WTC11 (cell line): ENCODE measurements at regions not wholly inside any gene's neighbourhood (a gene's known extent, or its start where the extent isn't known, plus 50 kb on each side); places are given as distances from the start of the nearest gene placed in this dataset.

ENCODE experiments used
- ATAC-seq: fragments of 200-7000 bp; cut with Tn5 transposase; 2 replicates; pipeline ENCODE4 v1.10.0; 2021; ENCODE audit warnings: mild to moderate bottlenecking, moderate library complexity
- CTCF ChIA-PET: fragments of 300-600 bp; sonication (Branson Sonifier 250); formaldehyde crosslinking; loops from one replicate; lab custom pipeline; 2021; ENCODE audit warnings: antibody characterized with exemption; lab: Charles Lee
- POLR2A ChIA-PET: fragments of 350-600 bp; sonication (Branson Sonifier 250); formaldehyde crosslinking; loops from one replicate; lab custom pipeline; 2021; ENCODE audit warnings: antibody characterized with exemption; lab: Charles Lee
- DNase-seq: peaks from one replicate; pipeline ENCODE4 v3.0.0; 2021; ENCODE audit warnings: low spot score
- H3K27ac Mint-ChIP-seq: 2 replicates; pipeline ENCODE4 v1.8.0; 2021; ENCODE audit warnings: mixed read lengths
- H3K27me3 Mint-ChIP-seq: 2 replicates; pipeline ENCODE4 v1.8.0; 2021; ENCODE audit warnings: low read depth, mild to moderate bottlenecking, moderate library complexity, mixed read lengths
- H3K36me3 Mint-ChIP-seq: 2 replicates; pipeline ENCODE4 v1.8.0; 2021; ENCODE audit warnings: mixed read lengths
- H3K4me1 Mint-ChIP-seq: 2 replicates; pipeline ENCODE4 v1.8.0; 2022; ENCODE audit warnings: mixed read lengths
- H3K4me3 Mint-ChIP-seq: 2 replicates; pipeline ENCODE4 v1.8.0; 2021; ENCODE audit warnings: mild to moderate bottlenecking, moderate library complexity, mixed read lengths
- H3K9me3 Mint-ChIP-seq: 2 replicates; pipeline ENCODE4 v1.8.0; 2021; ENCODE audit warnings: mixed read lengths
- ARID4B ChIP-seq: sonication (generic); formaldehyde crosslinking; IDR thresholded peaks from 2 replicates; pipeline ENCODE4 v1.8.0; 2023; ENCODE audit warnings: missing genetic modification reagents, mild to moderate bottlenecking, borderline replicate concordance
- ATF2 ChIP-seq: sonication (generic); formaldehyde crosslinking; IDR thresholded peaks from 2 replicates; pipeline ENCODE4 v1.8.1; 2022; ENCODE audit warnings: low read depth, missing genetic modification reagents, borderline replicate concordance
- ATF6 ChIP-seq: sonication (generic); formaldehyde crosslinking; IDR thresholded peaks from 2 replicates; pipeline ENCODE4 v1.8.1; 2023; ENCODE audit warnings: mild to moderate bottlenecking, missing genetic modification reagents
- CDX4 ChIP-seq: fragments of 250-450 bp; sonication (Bioruptor Pico); IDR thresholded peaks from 2 replicates; pipeline ENCODE4 v1.9.0; 2021; ENCODE audit warnings: moderate library complexity, mild to moderate bottlenecking, inconsistent platforms, borderline replicate concordance
- CTCF ChIP-seq: fragments of 200-600 bp; IDR thresholded peaks from 2 replicates; pipeline ENCODE4 v1.8.0; 2022; ENCODE audit warnings: antibody characterized with exemption
- HMGA2 ChIP-seq: fragments of 250-450 bp; sonication (Bioruptor Pico); IDR thresholded peaks from 2 replicates; pipeline ENCODE4 v1.4.0; 2021; ENCODE audit warnings: mild to moderate bottlenecking, moderate library complexity
- IRF2 ChIP-seq: sonication (generic); formaldehyde crosslinking; IDR thresholded peaks from 2 replicates; pipeline ENCODE4 v1.8.0; 2022; ENCODE audit warnings: low read depth, missing genetic modification reagents, borderline replicate concordance
- JAZF1 ChIP-seq: fragments of 250-450 bp; sonication (Bioruptor Pico); IDR thresholded peaks from 2 replicates; pipeline ENCODE4 v1.9.0; 2021; ENCODE audit warnings: moderate library complexity, mild to moderate bottlenecking, inconsistent platforms
- MXD4 ChIP-seq: fragments of 250-450 bp; sonication (Bioruptor Pico); IDR thresholded peaks from 2 replicates; pipeline ENCODE4 v1.8.0; 2021; ENCODE audit warnings: mild to moderate bottlenecking, moderate library complexity, borderline replicate concordance
- NFYB ChIP-seq: sonication (generic); formaldehyde crosslinking; conservative IDR thresholded peaks from 2 replicates; pipeline ENCODE4 v1.8.0; 2022; ENCODE audit warnings: low read depth, missing genetic modification reagents
- NR3C1 ChIP-seq: sonication (generic); formaldehyde crosslinking; conservative IDR thresholded peaks from 2 replicates; pipeline ENCODE4 v1.8.1; 2023; ENCODE audit warnings: low read depth, mild to moderate bottlenecking, missing genetic modification reagents
- PRDM15 ChIP-seq: sonication (generic); formaldehyde crosslinking; IDR thresholded peaks from 2 replicates; pipeline ENCODE4 v1.8.0; 2022; ENCODE audit warnings: missing genetic modification reagents
- RELA ChIP-seq: sonication (generic); formaldehyde crosslinking; IDR thresholded peaks from 2 replicates; pipeline ENCODE4 v1.8.1; 2022; ENCODE audit warnings: missing genetic modification reagents, mild to moderate bottlenecking, borderline replicate concordance
- SP1 ChIP-seq: sonication (generic); formaldehyde crosslinking; conservative IDR thresholded peaks from 2 replicates; pipeline ENCODE4 v1.8.1; 2022; ENCODE audit warnings: missing genetic modification reagents
- TEAD1 ChIP-seq: sonication (generic); formaldehyde crosslinking; IDR thresholded peaks from 2 replicates; pipeline ENCODE4 v1.8.0; 2022; ENCODE audit warnings: mild to moderate bottlenecking, missing genetic modification reagents
- ZNF232 ChIP-seq: sonication (generic); formaldehyde crosslinking; IDR thresholded peaks from 2 replicates; pipeline ENCODE4 v1.8.0; 2022; ENCODE audit warnings: mild to moderate bottlenecking, missing genetic modification reagents
- ZNF423 ChIP-seq: fragments of 250-450 bp; sonication (Bioruptor Pico); IDR thresholded peaks from 2 replicates; pipeline ENCODE4 v2.1.2; 2022; ENCODE audit warnings: mild to moderate bottlenecking, moderate library complexity
- ZNF425 ChIP-seq: fragments of 250-450 bp; sonication (Bioruptor Pico); conservative IDR thresholded peaks from 2 replicates; pipeline ENCODE4 v1.9.0; 2021; ENCODE audit warnings: mild to moderate bottlenecking
- ZNF671 ChIP-seq: fragments of 250-450 bp; sonication (Bioruptor Pico); IDR thresholded peaks from 2 replicates; pipeline ENCODE4 v1.8.0; 2021; ENCODE audit warnings: mild to moderate bottlenecking
- TF ChIP-seq, protein P1 (sequence below): sonication (generic); formaldehyde crosslinking; IDR thresholded peaks from 2 replicates; pipeline ENCODE4 v1.8.1; 2023; ENCODE audit warnings: mild to moderate bottlenecking, missing genetic modification reagents

DNA sequence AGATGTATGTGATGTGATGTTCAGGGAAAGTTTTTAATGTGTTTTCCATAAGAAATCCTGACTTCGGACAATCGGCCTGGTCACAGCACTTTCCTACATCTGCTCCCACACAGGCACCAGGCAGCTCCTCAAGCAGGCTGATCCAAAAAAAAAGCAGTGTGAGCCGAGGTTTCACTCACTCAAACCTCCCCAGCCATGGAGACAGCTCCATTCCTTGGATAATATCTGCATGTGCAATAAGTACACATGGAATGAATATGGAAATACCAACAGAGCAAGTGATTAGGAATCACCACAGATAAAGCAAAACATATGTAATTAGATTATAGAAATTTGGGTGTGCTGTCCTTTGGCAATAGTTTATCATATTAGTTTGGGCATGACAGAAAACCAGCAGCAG lies 88.8 kb upstream of the API5 start (continued):
- TF ChIP-seq ZNF425 (no peak), CTCF (no peak), MXD4 (CRISPR knock-in tag) (no peak), NR3C1 (CRISPR knock-in tag) (no peak), ATF6 (CRISPR knock-in tag) (no peak)

GRCh38 chr11:43234881-43235280 lies 76.9 kb upstream of the API5 start:
- POLR2A ChIA-PET: no interaction called here
- DNase-seq (no peak), ATAC-seq (no peak)
- H3K9me3 Mint-ChIP-seq: peaks cover 12% of the 10 kb centered on the region
- H3K27ac Mint-ChIP-seq: no peak overlapping the region
- H3K4me3 Mint-ChIP-seq: no peak overlapping the region
- H3K4me1 Mint-ChIP-seq: no peaks in the 10 kb centered on the region
- CTCF ChIA-PET: no interaction called here
- H3K36me3 Mint-ChIP-seq: no peaks in the 10 kb centered on the region
- peaks cover 14% of the 10 kb centered on the region for H3K27me3 Mint-ChIP-seq
- no peak for TF ChIP-seq SP1 (CRISPR knock-in tag)
- TF ChIP-seq ZNF423 (CRISPR knock-in tag): no peak
- no peak for TF ChIP-seq ATF2 (CRISPR knock-in tag)
- TF ChIP-seq PRDM15: no peak
- TF ChIP-seq ZNF671 (CRISPR knock-in tag): no peak
- TF ChIP-seq, protein P1, sequence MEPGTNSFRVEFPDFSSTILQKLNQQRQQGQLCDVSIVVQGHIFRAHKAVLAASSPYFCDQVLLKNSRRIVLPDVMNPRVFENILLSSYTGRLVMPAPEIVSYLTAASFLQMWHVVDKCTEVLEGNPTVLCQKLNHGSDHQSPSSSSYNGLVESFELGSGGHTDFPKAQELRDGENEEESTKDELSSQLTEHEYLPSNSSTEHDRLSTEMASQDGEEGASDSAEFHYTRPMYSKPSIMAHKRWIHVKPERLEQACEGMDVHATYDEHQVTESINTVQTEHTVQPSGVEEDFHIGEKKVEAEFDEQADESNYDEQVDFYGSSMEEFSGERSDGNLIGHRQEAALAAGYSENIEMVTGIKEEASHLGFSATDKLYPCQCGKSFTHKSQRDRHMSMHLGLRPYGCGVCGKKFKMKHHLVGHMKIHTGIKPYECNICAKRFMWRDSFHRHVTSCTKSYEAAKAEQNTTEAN (CRISPR knock-in tag): no peak
- TF ChIP-seq JAZF1 (CRISPR knock-in tag): no peak
- no peak for TF ChIP-seq RELA (CRISPR knock-in tag)
- no peak for TF ChIP-seq ARID4B (CRISPR knock-in tag)
- TF ChIP-seq TEAD1 (CRISPR knock-in tag): no peak
- no peak for TF ChIP-seq ZNF232 (CRISPR knock-in tag)
- TF ChIP-seq HMGA2: no peak
- TF ChIP-seq IRF2 (CRISPR knock-in tag): no peak
- TF ChIP-seq NFYB (CRISPR knock-in tag): no peak
- no peak for TF ChIP-seq CDX4 (CRISPR knock-in tag)
